ENCODE measurements at regions not wholly inside any gene's neighbourhood (a gene's known extent, or its start where the extent isn't known, plus 50 kb on each side); places are given as distances from the start of the nearest gene placed in this dataset.
"Not testable (repeated sequence)": the region's sequence is repeated elsewhere in the genome, so short reads cannot be mapped to it uniquely, and the experiment has no call there.

DNA sequence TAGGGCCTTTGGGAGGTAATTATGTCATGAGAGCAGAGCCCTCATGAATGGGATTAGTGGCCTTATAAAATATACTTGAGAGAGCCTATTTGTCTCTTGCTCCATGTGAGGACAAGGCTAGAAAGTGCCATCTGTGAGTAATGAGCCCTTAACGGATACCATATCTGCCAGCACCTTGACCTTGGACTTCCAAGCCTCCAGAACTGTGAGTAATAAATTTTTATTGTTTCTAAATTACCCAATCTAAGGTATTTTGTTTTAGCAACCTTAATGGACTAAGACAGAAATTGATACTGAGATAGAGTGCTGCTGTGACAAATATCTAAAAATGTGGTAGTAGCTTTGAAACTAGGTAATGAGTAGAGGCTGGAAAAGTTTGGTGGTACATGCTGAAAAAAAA is 285.0 kb upstream of the DIPK2B start:
- DNase-seq (ENCODE audit: low spot score): no peak

GRCh38 chrX:45479835-45480422 is 279.3 kb upstream of the DIPK2B start:
- no peak for DNase-seq (ENCODE audit: low spot score)

- DNase-seq (ENCODE audit: low spot score): no peak
Observed at GRCh38 chrX:45479196-45479834, 278.6 kb upstream of the DIPK2B start.

DNA sequence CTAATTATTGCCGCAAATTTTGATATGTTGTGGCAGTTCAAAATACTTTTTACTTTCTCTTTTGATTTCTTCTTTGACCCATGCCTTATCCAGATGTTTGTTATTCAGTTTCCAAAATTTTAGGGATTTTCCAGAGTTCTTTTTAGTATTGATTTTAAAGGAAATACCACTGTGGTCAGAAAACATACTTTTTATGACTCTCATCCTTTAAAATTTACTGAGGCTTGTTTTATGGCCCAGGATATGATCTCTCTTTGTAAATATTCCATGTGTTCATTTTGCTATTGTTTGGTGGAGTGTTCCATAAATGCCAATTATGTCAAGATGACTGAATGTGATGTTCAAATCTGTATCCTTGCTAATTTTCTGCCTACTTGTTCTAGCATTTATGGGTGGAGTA is 272.3 kb upstream of the DIPK2B start:
- DNase-seq (ENCODE audit: low spot score): no peak

GRCh38 chrX:45467537-45467936 is 266.9 kb upstream of the DIPK2B start:
- not testable (repeated sequence) for DNase-seq (ENCODE audit: low spot score)

GRCh38 chrX:45455732-45456131 is 255.1 kb upstream of the DIPK2B start:
- not testable (repeated sequence) for DNase-seq (ENCODE audit: low spot score)

- DNase-seq (ENCODE audit: low spot score): no peak
Observed at GRCh38 chrX:45454290-45454689, 253.6 kb upstream of the DIPK2B start.

- DNase-seq (ENCODE audit: low spot score): no peak
Observed at GRCh38 chrX:45449982-45450381, 249.3 kb upstream of the DIPK2B start.

DNA sequence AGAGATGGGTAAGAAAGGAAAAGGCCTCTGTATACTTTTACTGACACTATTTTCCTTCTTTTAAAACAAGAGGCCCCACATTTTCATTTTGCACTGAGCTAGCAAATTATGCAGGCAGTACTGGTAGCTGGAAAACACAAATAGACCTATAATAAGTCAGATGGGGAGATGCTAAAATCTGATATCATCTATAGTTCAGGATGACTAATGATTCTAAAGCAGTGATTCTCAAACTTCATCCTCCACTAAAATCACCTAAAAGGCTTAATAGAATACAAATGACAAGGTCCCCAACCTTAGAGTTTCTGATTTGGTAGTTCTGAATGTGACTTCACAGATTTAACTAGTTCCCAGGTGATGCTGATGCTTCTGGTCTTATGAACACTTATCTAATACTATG is 247.3 kb upstream of the DIPK2B start:
- no peak for DNase-seq (ENCODE audit: low spot score)

GRCh38 chrX:45447331-45447730 is 246.7 kb upstream of the DIPK2B start:
- DNase-seq (ENCODE audit: low spot score): no peak

- no peak for DNase-seq (ENCODE audit: low spot score)
Observed at GRCh38 chrX:45445745-45446412, 245.2 kb upstream of the DIPK2B start.

DNA sequence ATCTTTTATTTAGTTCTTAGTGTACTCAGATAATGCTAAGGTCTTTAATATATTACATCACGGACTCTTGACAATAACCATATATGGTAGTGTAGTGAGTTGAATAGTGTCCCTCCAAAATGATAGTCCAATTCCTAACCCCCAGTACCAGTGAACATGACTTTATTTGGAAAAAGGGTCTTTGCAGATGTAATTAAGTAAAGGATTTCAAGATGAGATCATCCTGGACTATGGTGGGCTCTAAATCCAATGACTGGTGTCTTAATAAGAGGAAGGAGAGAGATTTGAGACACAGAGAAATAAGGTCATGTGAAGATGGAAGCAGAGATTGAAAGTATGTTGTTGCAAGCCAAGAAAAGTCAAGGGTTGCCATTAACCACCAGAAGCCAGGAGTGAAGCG is 236.5 kb upstream of the DIPK2B start:
- DNase-seq (ENCODE audit: low spot score): no peak

GRCh38 chrX:45435481-45435880 is 234.8 kb upstream of the DIPK2B start:
- DNase-seq (ENCODE audit: low spot score): no peak

- DNase-seq (ENCODE audit: low spot score): no peak
Observed at GRCh38 chrX:45434231-45434630, 233.6 kb upstream of the DIPK2B start.

DNA sequence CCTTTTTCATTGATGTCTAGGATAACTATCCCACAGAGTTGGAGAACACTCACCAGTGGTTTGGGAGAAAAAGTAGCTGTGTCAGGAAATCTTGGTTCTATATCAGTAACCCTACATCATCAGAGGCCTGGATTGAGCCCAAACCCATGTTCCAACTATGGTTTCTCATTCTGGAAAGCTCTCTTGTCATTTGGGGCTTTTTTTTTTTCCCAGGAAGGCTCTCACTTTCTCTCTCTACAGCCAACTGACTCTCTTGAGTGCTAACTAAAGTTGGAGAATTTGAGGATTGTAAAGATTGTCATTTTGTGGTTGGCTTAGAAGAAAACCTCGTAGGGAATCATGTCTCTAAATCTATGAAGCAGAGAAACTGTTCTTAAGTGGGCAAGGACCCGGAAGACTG is 228.2 kb upstream of the DIPK2B start:
- DNase-seq (ENCODE audit: low spot score): no peak

- no peak for DNase-seq (ENCODE audit: low spot score)
Observed at GRCh38 chrX:45424326-45424725, 223.7 kb upstream of the DIPK2B start.

GRCh38 chrX:45422216-45422925 is 221.7 kb upstream of the DIPK2B start:
- DNase-seq (ENCODE audit: low spot score): no peak

GRCh38 chrX:45421806-45422205 is 221.1 kb upstream of the DIPK2B start:
- no peak for DNase-seq (ENCODE audit: low spot score)

DNA sequence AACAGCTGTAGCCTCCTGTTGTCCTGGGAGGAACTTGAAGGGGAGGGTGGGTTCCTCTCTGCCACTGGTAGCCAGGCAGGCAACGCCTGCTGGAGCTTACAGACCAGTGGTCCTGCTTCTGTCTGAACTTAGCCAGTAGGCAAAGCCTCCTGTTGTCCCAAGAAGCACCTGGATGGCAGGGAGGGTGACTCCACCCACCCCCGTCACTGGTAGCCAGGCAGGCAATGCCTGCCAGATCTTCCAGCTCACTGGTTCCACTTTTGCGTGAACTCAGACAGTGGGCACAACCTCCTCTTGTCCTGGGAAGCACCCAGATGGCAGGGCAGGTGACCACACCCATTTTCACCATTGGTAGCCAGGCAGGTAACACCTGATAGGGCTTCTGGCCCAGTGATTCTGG is 203.5 kb upstream of the DIPK2B start:
- no peak for DNase-seq (ENCODE audit: low spot score)

- no peak for DNase-seq (ENCODE audit: low spot score)
Observed at GRCh38 chrX:45401923-45402322, 201.2 kb upstream of the DIPK2B start.

- DNase-seq (ENCODE audit: low spot score): not testable (repeated sequence)
Observed at GRCh38 chrX:45400951-45401725, 200.5 kb upstream of the DIPK2B start.

Data from germinal center (tissue), 1 donor.